ENCODE measurements at regions not wholly inside any gene's neighbourhood (a gene's known extent, or its start where the extent isn't known, plus 50 kb on each side); places are given as distances from the start of the nearest gene placed in this dataset.

- TF ChIP-seq CTCF (conservative IDR thresholded peaks at IDR 0.05): no peak
- TF ChIP-seq EZH2 (IDR thresholded peaks at IDR 0.05; ENCODE audit: low read depth): no peak
Observed at GRCh38 chr16:51820176-51820575, 669.1 kb upstream of the SALL1 start.
